SH-SY5Y (cell line): ENCODE measurements at regions not wholly inside any gene's neighbourhood (a gene's known extent, or its start where the extent isn't known, plus 50 kb on each side); places are given as distances from the start of the nearest gene placed in this dataset.

Experiments used
- GATA2 ChIP-seq: IDR thresholded peaks from 2 replicates; pipeline ENCODE4 v1.6.1; 2011; ENCODE audit warnings: mild to moderate bottlenecking, low read depth, low read length
- GATA3 ChIP-seq: IDR thresholded peaks from 2 replicates; pipeline ENCODE4 v1.6.1; 2011; ENCODE audit warnings: low read depth, mild to moderate bottlenecking, low read length, moderate library complexity

GRCh38 chr4:164319688-164320087 lies 434.2 kb upstream of the SMIM31 start:
- TF ChIP-seq GATA2 (no peak), GATA3 (no peak)
